GM12878 (cell line): ENCODE measurements at regions not wholly inside any gene's neighbourhood (a gene's known extent, or its start where the extent isn't known, plus 50 kb on each side); places are given as distances from the start of the nearest gene placed in this dataset.
"Not testable (repeated sequence)": the region's sequence is repeated elsewhere in the genome, so short reads cannot be mapped to it uniquely, and the experiment has no call there.

Source experiments
- CEBPB ChIP-seq, 2 experiments: fragments of 150-350 bp in 1 of 2; IDR thresholded peaks; 2 replicates each; pipeline ENCODE4 v1.6.1; 2012 to 2014; ENCODE audit warnings: low read depth in 2 of 2, low read length in 2 of 2, borderline replicate concordance in 1 of 2, inconsistent platforms in 1 of 2
- ESRRA ChIP-seq: IDR thresholded peaks from 2 replicates; pipeline ENCODE4 v1.6.1; 2012; ENCODE audit warnings: mild to moderate bottlenecking, low read length, improper control_type of control experiment
- GATAD2B ChIP-seq: fragments of 450-650 bp; conservative IDR thresholded peaks from 2 replicates; pipeline ENCODE4 v1.6.1; 2017; ENCODE audit warnings: low read depth, mild to moderate bottlenecking, moderate library complexity
- HDGF ChIP-seq: fragments of 450-650 bp; IDR thresholded peaks from 2 replicates; pipeline ENCODE4 v1.6.1; 2016; ENCODE audit warnings: antibody characterized with exemption
- NR2C2 ChIP-seq: IDR thresholded peaks from 2 replicates; pipeline ENCODE4 v1.6.1; 2011; ENCODE audit warnings: borderline replicate concordance, low read depth; ENCODE audit not compliant: control insufficient read depth, insufficient read length
- POLR2A ChIP-seq: IDR thresholded peaks from 2 replicates; pipeline ENCODE4 v1.6.1; 2011; ENCODE audit warnings: low read depth, mild to moderate bottlenecking, low read length
- RAD21 ChIP-seq: IDR thresholded peaks from 2 replicates; pipeline ENCODE4 v1.6.1; 2011; ENCODE audit warnings: mild to moderate bottlenecking, low read depth, low read length, moderate library complexity; ENCODE audit not compliant: insufficient read depth
- SP1 ChIP-seq: IDR thresholded peaks from one replicate; pipeline ENCODE4 v1.6.1; 2011; ENCODE audit warnings: low read depth, low read length
- SUZ12 ChIP-seq: fragments of 200-600 bp; sonication (generic); IDR thresholded peaks from one replicate; pipeline ENCODE4 v1.6.1; 2018; ENCODE audit warnings: antibody characterized with exemption, mild to moderate bottlenecking; ENCODE audit not compliant: unreplicated experiment
- TF ChIP-seq, protein P1 (sequence below), 3 experiments: IDR thresholded peaks in 2 of 3; conservative IDR thresholded peaks in 1 of 3; 2 replicates each; pipeline ENCODE4 v1.5.1; 2011; ENCODE audit warnings: low read depth in 3 of 3, low read length in 3 of 3, mild to moderate bottlenecking in 3 of 3, control low read depth in 2 of 3, moderate library complexity in 2 of 3, inconsistent platforms in 1 of 3, mixed read lengths in 1 of 3; ENCODE audit not compliant: control insufficient read depth in 2 of 3, insufficient read depth in 1 of 3; ENCODE audit errors: extremely low read depth in 1 of 3
- TF ChIP-seq, protein P2 (sequence below): IDR thresholded peaks from 2 replicates; pipeline ENCODE4 v1.6.1; 2011; ENCODE audit warnings: mild to moderate bottlenecking, low read depth, low read length, moderate library complexity; ENCODE audit not compliant: insufficient replicate concordance

DNA sequence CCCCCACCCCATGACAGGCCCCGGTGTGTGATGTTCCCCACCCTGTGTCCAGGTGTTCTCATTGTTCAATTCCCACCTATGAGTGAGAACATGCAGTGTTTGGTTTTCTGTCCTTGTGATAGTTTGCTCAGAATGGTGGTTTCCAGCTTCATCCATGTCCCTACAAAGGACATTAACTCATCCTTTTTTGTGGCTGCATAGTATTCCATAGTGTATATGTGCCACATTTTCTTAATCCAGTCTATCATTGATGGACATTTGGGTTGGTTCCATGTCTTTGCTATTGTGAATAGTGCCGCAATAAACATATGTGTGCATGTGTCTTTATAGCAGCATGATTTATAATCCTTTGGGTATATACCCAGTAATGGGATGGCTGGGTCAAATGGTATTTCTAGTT is 59.7 kb upstream of the ANKRD55 start:
- TF ChIP-seq, protein P1, sequence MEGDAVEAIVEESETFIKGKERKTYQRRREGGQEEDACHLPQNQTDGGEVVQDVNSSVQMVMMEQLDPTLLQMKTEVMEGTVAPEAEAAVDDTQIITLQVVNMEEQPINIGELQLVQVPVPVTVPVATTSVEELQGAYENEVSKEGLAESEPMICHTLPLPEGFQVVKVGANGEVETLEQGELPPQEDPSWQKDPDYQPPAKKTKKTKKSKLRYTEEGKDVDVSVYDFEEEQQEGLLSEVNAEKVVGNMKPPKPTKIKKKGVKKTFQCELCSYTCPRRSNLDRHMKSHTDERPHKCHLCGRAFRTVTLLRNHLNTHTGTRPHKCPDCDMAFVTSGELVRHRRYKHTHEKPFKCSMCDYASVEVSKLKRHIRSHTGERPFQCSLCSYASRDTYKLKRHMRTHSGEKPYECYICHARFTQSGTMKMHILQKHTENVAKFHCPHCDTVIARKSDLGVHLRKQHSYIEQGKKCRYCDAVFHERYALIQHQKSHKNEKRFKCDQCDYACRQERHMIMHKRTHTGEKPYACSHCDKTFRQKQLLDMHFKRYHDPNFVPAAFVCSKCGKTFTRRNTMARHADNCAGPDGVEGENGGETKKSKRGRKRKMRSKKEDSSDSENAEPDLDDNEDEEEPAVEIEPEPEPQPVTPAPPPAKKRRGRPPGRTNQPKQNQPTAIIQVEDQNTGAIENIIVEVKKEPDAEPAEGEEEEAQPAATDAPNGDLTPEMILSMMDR (IDR thresholded peaks at IDR 0.05 in 2 of 3, conservative IDR thresholded peaks at IDR 0.05 in 1 of 3; ENCODE audit: control insufficient read depth in 2 of 3, extremely low read depth in 1 of 3, insufficient read depth in 1 of 3, low read depth in 3 of 3, low read length in 3 of 3) = not testable (repeated sequence)
- not testable (repeated sequence) for TF ChIP-seq SP1; SUZ12; RAD21; ESRRA; POLR2A; NR2C2; HDGF; GATAD2B; CEBPB (IDR thresholded peaks at IDR 0.05; ENCODE audit: borderline replicate concordance in 1 of 2, low read depth in 2 of 2, low read length in 2 of 2)
- TF ChIP-seq, protein P2, sequence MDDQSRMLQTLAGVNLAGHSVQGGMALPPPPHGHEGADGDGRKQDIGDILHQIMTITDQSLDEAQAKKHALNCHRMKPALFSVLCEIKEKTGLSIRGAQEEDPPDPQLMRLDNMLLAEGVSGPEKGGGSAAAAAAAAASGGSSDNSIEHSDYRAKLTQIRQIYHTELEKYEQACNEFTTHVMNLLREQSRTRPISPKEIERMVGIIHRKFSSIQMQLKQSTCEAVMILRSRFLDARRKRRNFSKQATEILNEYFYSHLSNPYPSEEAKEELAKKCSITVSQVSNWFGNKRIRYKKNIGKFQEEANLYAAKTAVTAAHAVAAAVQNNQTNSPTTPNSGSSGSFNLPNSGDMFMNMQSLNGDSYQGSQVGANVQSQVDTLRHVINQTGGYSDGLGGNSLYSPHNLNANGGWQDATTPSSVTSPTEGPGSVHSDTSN = not testable (repeated sequence)
